Panc1 (cell line): ENCODE measurements at regions not wholly inside any gene's neighbourhood (a gene's known extent, or its start where the extent isn't known, plus 50 kb on each side); places are given as distances from the start of the nearest gene placed in this dataset.

Source experiments
- ATAC-seq: fragments of 200-7000 bp; cut with Tn5 transposase; 2 replicates; pipeline ENCODE4 v1.9.1; 2020; ENCODE audit warnings: mild to moderate bottlenecking, moderate library complexity
- BruUV-seq: library from RNA; stranded (reverse); fragments of 400-500 nt; replicated peaks from 2 replicates; lab custom pipeline; 2021; lab: Mats Ljungman, UMichigan
- CTCF ChIA-PET: fragments of 300-600 bp; sonication (Branson Sonifier 250); formaldehyde crosslinking; loops from one replicate; lab custom pipeline; 2022; ENCODE audit warnings: antibody characterized with exemption; lab: Charles Lee
- POLR2A ChIA-PET: fragments of 300-600 bp; sonication (Branson Sonifier 250); formaldehyde crosslinking; loops from one replicate; lab custom pipeline; 2022; ENCODE audit warnings: antibody characterized with exemption; lab: Charles Lee
- DNase-seq: peaks from one replicate; pipeline ENCODE4 v3.0.0-alpha.2; 2010; ENCODE audit warnings: low read depth, low spot score
- H3K27ac ChIP-seq: 2 replicates; pipeline ENCODE4 v1.5.1; 2011; ENCODE audit warnings: mild to moderate bottlenecking, low read length, inconsistent platforms
- H3K27me3 ChIP-seq: fragments of 200-500 bp; sonication (Bioruptor generic); 2 replicates; pipeline ENCODE4 v1.6.0; 2014; ENCODE audit warnings: low read length, inconsistent platforms; ENCODE audit not compliant: control insufficient read depth, insufficient read depth
- H3K36me3 ChIP-seq: fragments of 200-500 bp; sonication (Bioruptor generic); 2 replicates; pipeline ENCODE4 v1.5.1; 2014; ENCODE audit warnings: inconsistent platforms, mild to moderate bottlenecking, low read length, moderate library complexity; ENCODE audit not compliant: control insufficient read depth, insufficient read depth
- H3K4me1 ChIP-seq: 2 replicates; pipeline ENCODE4 v1.5.1; 2011; ENCODE audit warnings: inconsistent platforms, mild to moderate bottlenecking, low read length, moderate library complexity; ENCODE audit not compliant: control insufficient read depth, insufficient read depth
- H3K4me3 ChIP-seq, 2 experiments: 2 replicates each; pipeline ENCODE4 v1.5.1; 2011 to 2012; ENCODE audit warnings: low read depth in 2 of 2, low read length in 2 of 2, mild to moderate bottlenecking in 2 of 2, inconsistent platforms in 1 of 2, moderate library complexity in 1 of 2
- H3K9me3 ChIP-seq: fragments of 200-500 bp; sonication (Bioruptor generic); 2 replicates; pipeline ENCODE4 v1.5.1; 2014; ENCODE audit warnings: low read depth, mild to moderate bottlenecking, inconsistent platforms, low read length, moderate library complexity; ENCODE audit not compliant: control insufficient read depth, insufficient read depth
- POLR2AphosphoS5 ChIP-seq: IDR thresholded peaks from 2 replicates; pipeline ENCODE4 v1.6.1; 2012; ENCODE audit warnings: mild to moderate bottlenecking, low read depth, low read length, moderate library complexity
- SIN3A ChIP-seq: IDR thresholded peaks from 2 replicates; pipeline ENCODE4 v1.6.1; 2012; ENCODE audit warnings: low read depth, mild to moderate bottlenecking, low read length, moderate library complexity, borderline replicate concordance; ENCODE audit not compliant: insufficient read depth
- TCF7L2 ChIP-seq: IDR thresholded peaks from 2 replicates; pipeline ENCODE4 v1.6.1; 2011; ENCODE audit warnings: mild to moderate bottlenecking, low read depth, low read length, inconsistent platforms
- in situ Hi-C: cut with HindIII; loops from 2 replicates; pipeline ENCODE4 v1.10.0; 2016; ENCODE audit warnings: low sequenced_read_pairs, low pct_unique_long_range_greater_than_20kb
- intact Hi-C: fragments of 100-400 bp; cut with micrococcal nuclease; formaldehyde crosslinking; loops from one replicate; pipeline ENCODE4 v1.10.0; 2022; ENCODE audit not compliant: unreplicated experiment
- TF ChIP-seq, protein P1 (sequence below): fragments of 450-650 bp; IDR thresholded peaks from 2 replicates; pipeline ENCODE4 v1.5.1; 2017; ENCODE audit warnings: mild to moderate bottlenecking
- TF ChIP-seq, protein P2 (sequence below), 2 experiments: IDR thresholded peaks; 2 replicates each; pipeline ENCODE4 v1.6.1; 2011 to 2012; ENCODE audit warnings: low read depth in 2 of 2, control low read depth in 1 of 2, low read length in 1 of 2, mild to moderate bottlenecking in 1 of 2, moderate library complexity in 1 of 2; ENCODE audit not compliant: insufficient read depth in 1 of 2

DNA sequence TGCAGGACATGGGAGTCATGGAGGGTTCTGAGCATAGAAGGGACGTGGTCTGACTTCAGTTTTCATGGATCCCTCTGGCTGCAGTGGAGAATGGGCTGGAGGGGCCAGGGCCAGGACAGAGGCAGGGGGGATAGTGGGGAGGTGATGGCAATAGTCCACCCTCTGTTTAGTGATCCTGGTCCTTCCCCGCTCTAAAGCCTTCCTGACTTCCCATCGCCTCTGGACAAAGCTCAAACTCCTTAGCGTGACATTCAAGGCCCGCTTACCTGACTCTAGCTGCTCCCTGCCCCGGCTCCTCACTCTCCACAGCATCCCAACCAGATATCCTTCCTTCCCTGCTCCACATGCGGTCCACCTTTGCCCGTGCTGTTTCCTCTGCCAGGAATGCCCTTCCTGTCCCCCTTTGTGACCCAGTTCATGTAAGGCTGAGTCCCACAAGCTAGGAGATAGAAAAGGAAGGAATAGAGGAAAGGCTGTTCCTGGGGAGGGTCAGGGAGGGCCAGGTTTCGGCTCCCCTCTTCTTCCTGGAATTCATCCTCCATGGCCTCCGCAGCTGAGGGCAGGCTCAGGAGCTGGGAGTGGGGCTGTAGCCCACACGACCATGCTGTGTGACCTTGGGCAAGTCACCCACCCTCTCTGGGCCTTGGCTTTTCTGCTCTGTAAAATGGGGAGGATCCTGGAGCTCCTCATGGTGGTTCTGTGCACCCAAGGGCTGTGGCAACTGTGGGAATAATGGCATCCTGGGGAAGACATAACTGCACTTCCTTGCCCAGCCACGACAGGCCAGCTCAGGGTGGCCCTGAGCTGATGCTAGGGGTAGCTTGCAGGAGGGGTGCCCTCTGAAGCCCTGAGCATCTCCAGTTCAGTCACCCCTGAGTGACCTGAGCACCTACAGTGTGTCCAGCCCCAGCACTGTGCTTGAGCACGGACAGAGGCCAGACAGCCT is 116.1 kb downstream of the CEBPB start:
- H3K36me3 ChIP-seq: no peaks in the 10 kb centered on the region
- no peak overlapping the region for H3K4me3 ChIP-seq
- intact Hi-C loops: no loop called here
- in situ Hi-C loops: no loop called here
- ATAC-seq: no peak
- H3K9me3 ChIP-seq: no peaks in the 10 kb centered on the region
- H3K27me3 ChIP-seq: no peaks in the 10 kb centered on the region
- H3K4me1 ChIP-seq: peaks cover 43% of the 10 kb centered on the region
- DNase-seq: no peak
- no TSS peak for BruUV-seq
- no peak for TF ChIP-seq SIN3A
- TF ChIP-seq, protein P1, sequence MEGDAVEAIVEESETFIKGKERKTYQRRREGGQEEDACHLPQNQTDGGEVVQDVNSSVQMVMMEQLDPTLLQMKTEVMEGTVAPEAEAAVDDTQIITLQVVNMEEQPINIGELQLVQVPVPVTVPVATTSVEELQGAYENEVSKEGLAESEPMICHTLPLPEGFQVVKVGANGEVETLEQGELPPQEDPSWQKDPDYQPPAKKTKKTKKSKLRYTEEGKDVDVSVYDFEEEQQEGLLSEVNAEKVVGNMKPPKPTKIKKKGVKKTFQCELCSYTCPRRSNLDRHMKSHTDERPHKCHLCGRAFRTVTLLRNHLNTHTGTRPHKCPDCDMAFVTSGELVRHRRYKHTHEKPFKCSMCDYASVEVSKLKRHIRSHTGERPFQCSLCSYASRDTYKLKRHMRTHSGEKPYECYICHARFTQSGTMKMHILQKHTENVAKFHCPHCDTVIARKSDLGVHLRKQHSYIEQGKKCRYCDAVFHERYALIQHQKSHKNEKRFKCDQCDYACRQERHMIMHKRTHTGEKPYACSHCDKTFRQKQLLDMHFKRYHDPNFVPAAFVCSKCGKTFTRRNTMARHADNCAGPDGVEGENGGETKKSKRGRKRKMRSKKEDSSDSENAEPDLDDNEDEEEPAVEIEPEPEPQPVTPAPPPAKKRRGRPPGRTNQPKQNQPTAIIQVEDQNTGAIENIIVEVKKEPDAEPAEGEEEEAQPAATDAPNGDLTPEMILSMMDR: no peak
- no peak for TF ChIP-seq TCF7L2
- no peak for TF ChIP-seq POLR2AphosphoS5
- TF ChIP-seq, protein P2, sequence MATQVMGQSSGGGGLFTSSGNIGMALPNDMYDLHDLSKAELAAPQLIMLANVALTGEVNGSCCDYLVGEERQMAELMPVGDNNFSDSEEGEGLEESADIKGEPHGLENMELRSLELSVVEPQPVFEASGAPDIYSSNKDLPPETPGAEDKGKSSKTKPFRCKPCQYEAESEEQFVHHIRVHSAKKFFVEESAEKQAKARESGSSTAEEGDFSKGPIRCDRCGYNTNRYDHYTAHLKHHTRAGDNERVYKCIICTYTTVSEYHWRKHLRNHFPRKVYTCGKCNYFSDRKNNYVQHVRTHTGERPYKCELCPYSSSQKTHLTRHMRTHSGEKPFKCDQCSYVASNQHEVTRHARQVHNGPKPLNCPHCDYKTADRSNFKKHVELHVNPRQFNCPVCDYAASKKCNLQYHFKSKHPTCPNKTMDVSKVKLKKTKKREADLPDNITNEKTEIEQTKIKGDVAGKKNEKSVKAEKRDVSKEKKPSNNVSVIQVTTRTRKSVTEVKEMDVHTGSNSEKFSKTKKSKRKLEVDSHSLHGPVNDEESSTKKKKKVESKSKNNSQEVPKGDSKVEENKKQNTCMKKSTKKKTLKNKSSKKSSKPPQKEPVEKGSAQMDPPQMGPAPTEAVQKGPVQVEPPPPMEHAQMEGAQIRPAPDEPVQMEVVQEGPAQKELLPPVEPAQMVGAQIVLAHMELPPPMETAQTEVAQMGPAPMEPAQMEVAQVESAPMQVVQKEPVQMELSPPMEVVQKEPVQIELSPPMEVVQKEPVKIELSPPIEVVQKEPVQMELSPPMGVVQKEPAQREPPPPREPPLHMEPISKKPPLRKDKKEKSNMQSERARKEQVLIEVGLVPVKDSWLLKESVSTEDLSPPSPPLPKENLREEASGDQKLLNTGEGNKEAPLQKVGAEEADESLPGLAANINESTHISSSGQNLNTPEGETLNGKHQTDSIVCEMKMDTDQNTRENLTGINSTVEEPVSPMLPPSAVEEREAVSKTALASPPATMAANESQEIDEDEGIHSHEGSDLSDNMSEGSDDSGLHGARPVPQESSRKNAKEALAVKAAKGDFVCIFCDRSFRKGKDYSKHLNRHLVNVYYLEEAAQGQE (IDR thresholded peaks at IDR 0.05; ENCODE audit: insufficient read depth in 1 of 2, low read depth in 2 of 2, low read length in 1 of 2): no peak
- CTCF ChIA-PET: no interaction called here
- peak overlapping the region; percentile 36 for H3K27ac ChIP-seq
- POLR2A ChIA-PET: no interaction called here

DNA sequence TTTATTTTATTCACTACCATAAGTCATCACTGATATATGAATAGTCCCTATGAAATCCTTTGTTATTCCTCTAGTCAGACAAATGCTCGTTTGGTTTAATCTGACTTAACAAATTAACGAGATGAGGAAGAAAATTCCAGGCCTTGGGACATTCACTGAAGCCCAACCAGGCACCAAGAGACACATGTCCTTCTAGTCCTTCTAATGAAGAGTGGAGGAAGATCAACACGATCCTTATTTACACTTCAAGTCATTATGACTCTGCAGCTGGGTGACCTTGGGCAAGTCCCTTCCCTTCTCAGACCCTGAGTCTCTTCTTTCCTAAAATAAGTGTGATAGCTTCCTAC is 117.5 kb downstream of the CEBPB start:
- H3K27me3 ChIP-seq: no peaks in the 10 kb centered on the region
- TF ChIP-seq, protein P2 (IDR thresholded peaks at IDR 0.05; ENCODE audit: insufficient read depth in 1 of 2, low read depth in 2 of 2, low read length in 1 of 2): no peak
- TF ChIP-seq POLR2AphosphoS5: no peak
- no peak for TF ChIP-seq TCF7L2
- TF ChIP-seq, protein P1: no peak
- no peak for TF ChIP-seq SIN3A
- ChIA-PET CTCF (no interaction called here), POLR2A (interaction anchor here (0.5 to 0.6 kb wide), 2 partner anchors 63 to 137 kb away, joined by 4 read pairs; no protein-coding TSS in a partner anchor)
- peak; percentile 27; the same call in 1 of the 2 replicates for ATAC-seq
- peak; percentile 52 for DNase-seq
- no peaks in the 10 kb centered on the region for H3K9me3 ChIP-seq
- in situ Hi-C loops (no loop called here), intact Hi-C loops (no loop called here)
- no TSS peak for BruUV-seq
- H3K27ac ChIP-seq: peak overlapping the region; percentile 67
- H3K4me3 ChIP-seq: peak overlapping the region in 1 of 2 experiments; percentile 38; a peak in 2 of 4 replicates
- peaks cover 56% of the 10 kb centered on the region for H3K4me1 ChIP-seq
- no peaks in the 10 kb centered on the region for H3K36me3 ChIP-seq
